NCI-H524 treated with DMSO at 0.1 percent for 48 hours (cell line): ENCODE measurements at regions not wholly inside any gene's neighbourhood (a gene's known extent, or its start where the extent isn't known, plus 50 kb on each side); places are given as distances from the start of the nearest gene placed in this dataset.

Experiments
- DNase-seq: peaks from one replicate; lab custom pipeline; 2025; lab: John Stamatoyannopoulos, UW

DNA sequence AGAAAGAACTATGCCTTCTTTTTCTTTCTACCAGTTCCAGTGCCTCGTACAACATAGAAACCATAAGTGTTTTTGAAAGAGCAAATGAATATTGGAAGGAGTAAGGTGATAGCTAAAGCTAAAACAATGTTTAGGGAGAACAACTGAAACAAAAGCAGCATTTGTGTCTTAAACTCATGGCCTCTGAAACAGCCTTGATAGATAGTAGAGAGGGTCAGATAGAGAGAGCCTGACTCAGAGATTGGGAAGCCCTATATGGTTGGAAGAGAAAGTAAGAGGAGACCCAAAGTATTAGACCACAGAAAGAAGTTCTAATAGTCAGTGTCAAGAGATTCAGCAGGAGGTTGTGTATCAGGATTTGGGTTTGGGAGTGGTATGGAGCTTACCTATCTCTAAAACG, 79.6 kb upstream of the IFNG-AS1 start:
- no peak for DNase-seq

GRCh38 chr12:67910360-67911274, 78.6 kb upstream of the IFNG-AS1 start:
- no peak for DNase-seq

DNA sequence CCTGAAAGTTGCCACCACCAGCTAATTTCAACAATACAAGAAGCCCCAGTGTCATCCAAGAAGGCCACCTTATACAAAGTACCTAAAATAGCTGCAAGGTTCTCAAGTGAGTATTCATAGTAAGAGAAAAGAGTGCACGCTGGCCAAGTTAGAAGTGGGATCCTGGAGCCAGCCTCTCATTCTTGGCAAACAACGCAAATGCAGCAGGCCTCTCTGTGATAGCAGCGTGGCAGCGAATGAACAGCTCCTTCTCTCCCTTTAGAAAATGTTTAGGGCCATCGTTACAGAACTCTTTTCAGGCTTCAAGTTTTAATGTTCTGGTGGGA, 78.0 kb upstream of the IFNG-AS1 start:
- DNase-seq: no peak

GRCh38 chr12:67911789-67912188, 77.5 kb upstream of the IFNG-AS1 start:
- DNase-seq: no peak

DNA sequence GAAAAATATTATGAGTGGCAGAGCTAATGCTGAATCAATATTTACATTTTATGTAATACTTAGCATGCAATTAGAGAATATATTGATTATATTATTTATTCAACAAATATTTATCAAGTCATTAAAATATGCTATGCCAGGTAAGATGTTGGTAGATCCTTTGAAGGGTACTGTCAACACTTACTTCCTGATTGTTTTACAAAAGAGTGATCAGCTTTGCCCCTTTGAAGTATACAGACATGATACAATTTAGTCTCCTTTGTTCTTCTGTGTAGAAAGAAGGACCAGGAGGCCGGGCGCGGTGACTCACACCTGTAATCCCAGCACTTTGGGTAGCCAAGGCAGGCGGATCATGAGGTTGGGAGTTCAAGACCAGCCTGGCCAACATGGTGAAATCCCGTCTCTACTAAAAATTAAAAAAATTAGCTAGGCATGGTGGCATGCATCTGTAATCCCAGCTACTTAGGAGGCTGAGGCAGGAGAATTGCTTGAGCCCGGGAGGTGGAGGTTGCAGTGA, 73.9 kb upstream of the IFNG-AS1 start:
- no peak for DNase-seq

DNA sequence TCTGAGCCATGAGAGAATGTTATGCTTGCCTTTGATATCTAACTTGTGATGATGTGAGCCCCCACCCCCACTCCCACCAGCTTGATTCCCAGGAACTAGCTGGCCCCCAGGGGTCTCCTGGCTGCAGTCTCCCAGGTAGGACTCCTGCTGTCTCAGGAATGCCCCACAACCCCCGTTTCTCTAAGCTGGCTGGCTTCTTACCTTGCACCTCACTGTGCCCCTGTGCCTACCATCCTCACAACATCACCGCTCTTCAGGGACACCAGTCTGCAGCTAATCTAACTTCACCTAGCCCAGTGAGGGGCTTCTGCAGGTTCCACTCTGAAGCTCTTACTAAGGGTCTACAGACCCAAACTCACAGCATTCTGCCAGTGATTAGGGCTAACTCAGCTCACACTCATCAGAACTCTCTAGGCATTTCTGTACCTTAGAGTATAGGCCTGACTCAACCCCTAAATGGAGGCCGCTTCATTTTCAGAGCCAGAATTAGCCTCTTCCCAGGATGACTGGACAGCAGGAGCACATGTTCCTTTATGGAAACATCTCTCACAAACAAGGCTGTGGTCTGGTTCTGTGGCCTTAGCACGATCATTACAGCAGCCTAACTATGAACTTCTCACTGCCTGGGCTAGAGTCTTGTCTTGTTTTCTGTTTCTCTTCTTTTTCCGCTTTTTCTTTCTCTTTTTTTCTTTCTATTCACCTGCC, 72.8 kb upstream of the IFNG-AS1 start:
- DNase-seq: no peak

DNA sequence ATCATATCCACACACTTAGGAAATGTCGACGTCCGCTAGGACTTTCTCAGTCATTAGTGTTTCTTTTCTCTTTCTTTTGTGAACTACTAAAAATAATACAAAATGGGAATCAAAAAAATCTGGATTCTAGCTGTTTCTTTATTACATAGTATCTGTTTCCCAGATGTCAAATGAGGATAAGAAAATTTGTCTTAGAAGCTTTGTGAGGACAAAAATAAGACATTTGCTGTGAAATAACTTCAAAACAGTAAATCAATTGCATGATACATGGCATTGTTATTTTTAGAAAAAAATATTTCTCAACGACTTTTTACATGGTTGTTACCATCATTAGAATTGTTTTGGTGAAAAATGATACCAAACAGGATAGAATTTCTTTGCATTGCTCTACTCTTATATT, 71.4 kb upstream of the IFNG-AS1 start:
- DNase-seq: no peak

DNA sequence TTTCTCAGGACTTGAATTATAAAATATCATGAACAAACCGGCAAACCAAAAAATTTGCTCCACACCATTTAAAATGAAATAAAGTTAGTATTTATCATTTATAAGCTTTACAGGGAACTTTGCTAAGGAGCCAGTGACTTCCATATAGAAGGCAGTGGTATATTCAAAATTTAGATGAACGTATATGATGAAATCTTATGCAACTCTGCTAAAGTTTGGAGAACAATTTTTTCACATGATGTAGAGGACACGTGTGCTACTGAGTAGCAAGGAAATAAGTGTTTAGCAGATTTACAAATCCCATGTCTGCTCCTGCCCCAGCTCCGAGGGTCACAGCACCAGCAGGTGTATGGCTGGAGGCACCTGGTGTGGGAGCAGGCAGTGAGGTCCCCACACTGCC, 70.8 kb upstream of the IFNG-AS1 start:
- DNase-seq: no peak

- DNase-seq: no peak
Observed at GRCh38 chr12:67919406-67919805, 69.8 kb upstream of the IFNG-AS1 start.

GRCh38 chr12:67920413-67920812, 68.8 kb upstream of the IFNG-AS1 start:
- no peak for DNase-seq

- no peak for DNase-seq
Observed at GRCh38 chr12:67921286-67921685, 68.0 kb upstream of the IFNG-AS1 start.

- no peak for DNase-seq
Observed at GRCh38 chr12:67922245-67922644, 67.0 kb upstream of the IFNG-AS1 start.

DNA sequence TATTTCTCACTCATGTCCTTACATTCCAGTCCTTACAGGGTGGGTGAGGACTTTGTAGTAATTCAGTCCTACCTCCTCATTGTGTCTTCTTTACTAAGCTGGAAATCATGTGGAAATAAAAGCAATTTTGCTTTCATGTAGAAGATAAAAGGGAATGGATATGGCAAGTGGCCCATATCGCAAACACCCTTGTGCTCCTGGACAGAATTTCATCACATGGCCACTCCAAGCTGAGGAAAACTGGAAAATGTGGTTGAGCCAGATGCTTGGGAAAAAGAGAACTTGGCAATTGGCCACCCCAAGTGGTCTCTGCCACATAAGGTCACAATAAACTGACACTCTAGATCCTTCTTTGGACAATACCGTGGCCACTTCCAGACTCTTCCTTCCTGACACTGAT, 64.2 kb upstream of the IFNG-AS1 start:
- no peak for DNase-seq

DNA sequence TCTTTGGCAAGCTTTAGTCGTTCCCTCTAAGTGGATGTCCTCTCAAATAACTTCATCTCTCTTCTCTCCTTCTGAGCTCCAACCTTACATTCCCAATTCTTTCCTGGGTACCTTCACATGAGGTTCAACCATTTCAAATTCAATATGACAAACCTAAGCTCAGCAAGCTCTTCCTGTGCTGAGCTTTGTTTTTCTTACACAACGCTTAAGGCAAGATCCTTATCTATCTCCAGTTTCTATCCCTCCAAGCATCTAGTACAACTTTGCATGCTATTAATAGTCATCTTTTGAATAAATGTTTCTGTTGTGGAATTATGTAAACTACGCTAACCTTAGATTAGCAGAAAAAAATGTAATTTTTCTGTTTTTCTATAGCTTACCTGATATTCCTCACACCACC, 63.7 kb upstream of the IFNG-AS1 start:
- no peak for DNase-seq

GRCh38 chr12:67926063-67926462, 63.2 kb upstream of the IFNG-AS1 start:
- DNase-seq: no peak

DNA sequence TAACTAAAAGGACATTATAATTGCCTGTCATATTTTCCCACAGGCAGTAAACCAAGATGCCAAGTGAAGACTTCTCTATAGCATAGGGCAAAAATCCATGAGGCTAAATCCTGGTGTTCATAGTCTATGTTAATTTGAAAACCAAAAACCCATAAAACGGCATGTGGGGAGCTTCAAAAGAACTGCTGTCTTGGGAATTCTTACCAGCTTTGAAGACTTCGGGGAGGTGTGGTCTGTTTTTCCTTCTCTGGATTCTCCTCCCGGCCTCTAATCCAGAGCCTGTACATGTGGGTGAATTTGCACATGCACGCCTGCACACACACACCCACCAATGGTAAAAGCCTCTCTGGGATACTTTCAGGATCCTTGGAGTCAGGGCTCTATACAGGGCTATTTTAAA, 61.9 kb upstream of the IFNG-AS1 start:
- no peak for DNase-seq

DNA sequence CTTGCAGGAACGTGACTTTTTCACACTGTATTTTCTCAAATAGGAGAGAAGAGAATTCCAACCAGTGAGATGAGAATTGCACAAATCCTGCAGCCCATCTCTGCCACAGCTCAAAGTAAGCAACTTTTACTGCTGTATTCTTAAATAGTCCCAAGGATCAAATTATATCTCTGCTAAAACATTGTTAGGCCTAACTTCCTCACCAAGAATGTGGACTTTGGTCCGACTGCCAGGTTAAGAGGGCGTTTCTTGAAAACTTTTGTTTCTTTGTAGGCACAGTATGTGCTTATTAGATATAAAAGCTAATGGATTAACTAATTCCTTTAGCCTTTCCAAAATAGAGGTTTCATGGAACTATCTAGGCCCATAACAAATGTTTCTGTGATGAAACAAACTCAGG, 61.4 kb upstream of the IFNG-AS1 start:
- DNase-seq: no peak

GRCh38 chr12:67928621-67929383, 60.4 kb upstream of the IFNG-AS1 start:
- no peak for DNase-seq

GRCh38 chr12:67929384-67929772, 59.9 kb upstream of the IFNG-AS1 start:
- no peak for DNase-seq

DNA sequence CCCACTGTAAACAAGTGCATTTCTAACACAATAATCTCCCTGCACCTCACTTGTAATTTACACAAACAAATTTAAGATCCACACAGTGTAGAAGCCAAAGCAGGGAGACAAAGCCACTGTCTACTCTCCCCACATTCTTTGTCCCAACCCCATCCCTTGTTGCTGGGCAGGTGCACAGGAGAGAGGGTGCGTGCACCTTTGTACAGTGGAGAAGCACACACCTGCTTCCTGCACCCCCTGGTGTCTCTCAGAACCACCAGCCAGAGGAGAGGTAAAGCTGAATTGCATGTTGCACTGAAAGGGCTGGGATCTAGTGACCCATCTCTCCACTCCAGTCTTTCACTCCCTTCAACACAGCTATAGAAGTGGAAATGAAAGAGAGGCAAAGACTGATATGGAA, 51.4 kb upstream of the IFNG-AS1 start:
- DNase-seq: no peak
